Breast epithelium (tissue), 4 donors: ENCODE measurements at regions not wholly inside any gene's neighbourhood (a gene's known extent, or its start where the extent isn't known, plus 50 kb on each side); places are given as distances from the start of the nearest gene placed in this dataset.

ENCODE experiments used
- DNase-seq, 2 donors: peaks; one replicate each; pipeline ENCODE4 v3.0.0-alpha.2; 2019; ENCODE audit warnings: low spot score in 2 of 2
- H3K27ac ChIP-seq, 2 donors: fragments of 200-600 bp; sonication (generic) in 1 of 2; one replicate each; pipeline ENCODE4 v1.5.1; 2016 to 2019; ENCODE audit warnings: mild to moderate bottlenecking in 1 of 2
- H3K27me3 ChIP-seq, 2 donors: fragments of 200-600 bp; sonication (generic) in 1 of 2; one replicate each; pipeline versions ENCODE4 v1.5.1 to v1.6.0; 2017 to 2019; ENCODE audit warnings: control low read depth in 1 of 2, mild to moderate bottlenecking in 1 of 2
- H3K36me3 ChIP-seq: fragments of 200-600 bp; one replicate; pipeline ENCODE4 v1.5.1; 2019
- H3K4me1 ChIP-seq, 2 donors: fragments of 200-600 bp; sonication (generic); one replicate each; pipeline ENCODE4 v1.5.1; 2016 to 2019; ENCODE audit warnings: control low read depth in 1 of 2
- H3K4me3 ChIP-seq, 3 donors: fragments of 200-600 bp; sonication (generic); 1 replicate in 2 of 3; 2 replicates in 1 of 3; pipeline ENCODE4 v1.5.1; 2016 to 2019; ENCODE audit warnings: mild to moderate bottlenecking in 3 of 3, moderate library complexity in 2 of 3
- H3K9me3 ChIP-seq, 2 donors: fragments of 200-600 bp; sonication (generic) in 1 of 2; one replicate each; pipeline ENCODE4 v1.5.1; 2016 to 2019; ENCODE audit warnings: control low read depth in 1 of 2
- CTCF ChIP-seq, 3 donors: fragments of 450-650 bp; IDR thresholded peaks; one replicate each; pipeline ENCODE4 v1.5.1; 2016 to 2017; ENCODE audit warnings: antibody characterized with exemption in 3 of 3, mild to moderate bottlenecking in 3 of 3, moderate library complexity in 3 of 3
- POLR2A ChIP-seq: fragments of 450-650 bp; IDR thresholded peaks from one replicate; pipeline ENCODE4 v1.6.1; 2016; ENCODE audit warnings: antibody characterized with exemption, mild to moderate bottlenecking, moderate library complexity
- POLR2AphosphoS5 ChIP-seq, 3 donors: sonication (generic); formaldehyde crosslinking; IDR thresholded peaks; one replicate each; pipeline ENCODE4 v1.6.1; 2017; ENCODE audit warnings: antibody characterized with exemption in 3 of 3
- intact Hi-C: fragments of 100-400 bp; cut with DNase I; formaldehyde crosslinking; loops from one replicate; pipeline ENCODE4 v1.15.1; 2023; ENCODE audit warnings: low total_unique reads

GRCh38 chr6:105573556-105573955 is 170.7 kb upstream of the PREP start:
- intact Hi-C loops: no loop called here
- Histone ChIP-seq H3K4me3 (no peak overlapping the region), H3K27me3 (no peaks in the 10 kb centered on the region), H3K36me3 (no peaks in the 10 kb centered on the region), H3K9me3 (no peaks in the 10 kb centered on the region), H3K4me1 (no peaks in the 10 kb centered on the region), H3K27ac (no peak overlapping the region)
- no peak for TF ChIP-seq POLR2AphosphoS5 (IDR thresholded peaks at IDR 0.05)
- no peak for DNase-seq

GRCh38 chr6:105573138-105573537 is 170.3 kb upstream of the PREP start:
- Histone ChIP-seq H3K27ac (no peak overlapping the region), H3K9me3 (no peaks in the 10 kb centered on the region), H3K36me3 (no peaks in the 10 kb centered on the region), H3K27me3 (no peaks in the 10 kb centered on the region), H3K4me3 (no peak overlapping the region), H3K4me1 (no peaks in the 10 kb centered on the region)
- no peak for DNase-seq
- no peak for TF ChIP-seq POLR2AphosphoS5 (IDR thresholded peaks at IDR 0.05)
- no peak for TF ChIP-seq POLR2A
- TF ChIP-seq CTCF (IDR thresholded peaks at IDR 0.05): no peak
- intact Hi-C loops: no loop called here

- DNase-seq: no peak
- TF ChIP-seq POLR2A (no peak), CTCF (IDR thresholded peaks at IDR 0.05) (no peak), POLR2AphosphoS5 (IDR thresholded peaks at IDR 0.05) (no peak)
Observed at GRCh38 chr6:105570416-105570815, 167.5 kb upstream of the PREP start.

GRCh38 chr6:105569706-105570105 is 166.8 kb upstream of the PREP start:
- no peak overlapping the region for H3K27ac ChIP-seq
- DNase-seq: no peak
- intact Hi-C loops: no loop called here
- no peak for TF ChIP-seq POLR2A
- TF ChIP-seq POLR2AphosphoS5 (IDR thresholded peaks at IDR 0.05): no peak
- TF ChIP-seq CTCF (IDR thresholded peaks at IDR 0.05): no peak
- no peak overlapping the region for H3K4me3 ChIP-seq
- H3K4me1 ChIP-seq: no peaks in the 10 kb centered on the region
- no peaks in the 10 kb centered on the region for H3K9me3 ChIP-seq
- no peaks in the 10 kb centered on the region for H3K36me3 ChIP-seq
- no peaks in the 10 kb centered on the region for H3K27me3 ChIP-seq

More at GRCh38 chr6:105570416-105570815, 167.5 kb upstream of the PREP start:
- no peaks in the 10 kb centered on the region for H3K36me3 ChIP-seq
- no peak overlapping the region for H3K27ac ChIP-seq
- no peaks in the 10 kb centered on the region for H3K4me1 ChIP-seq
- intact Hi-C loops: no loop called here
- H3K27me3 ChIP-seq: no peaks in the 10 kb centered on the region
- no peaks in the 10 kb centered on the region for H3K9me3 ChIP-seq
- H3K4me3 ChIP-seq: no peak overlapping the region

- Histone ChIP-seq H3K4me1 (no peaks in the 10 kb centered on the region), H3K27me3 (no peaks in the 10 kb centered on the region), H3K9me3 (no peaks in the 10 kb centered on the region), H3K36me3 (no peaks in the 10 kb centered on the region), H3K27ac (no peak overlapping the region), H3K4me3 (no peak overlapping the region)
- intact Hi-C loops: no loop called here
- TF ChIP-seq POLR2A: no peak
- TF ChIP-seq CTCF (IDR thresholded peaks at IDR 0.05): no peak
- TF ChIP-seq POLR2AphosphoS5 (IDR thresholded peaks at IDR 0.05): no peak
- no peak for DNase-seq
Observed at GRCh38 chr6:105568751-105569150, 165.9 kb upstream of the PREP start.

GRCh38 chr6:105568142-105568541 is 165.3 kb upstream of the PREP start:
- no peaks in the 10 kb centered on the region for H3K9me3 ChIP-seq
- no peak for DNase-seq
- no peak for TF ChIP-seq POLR2AphosphoS5 (IDR thresholded peaks at IDR 0.05)
- TF ChIP-seq CTCF (IDR thresholded peaks at IDR 0.05): no peak
- TF ChIP-seq POLR2A: no peak
- H3K4me1 ChIP-seq: no peaks in the 10 kb centered on the region
- H3K27ac ChIP-seq: no peak overlapping the region
- H3K4me3 ChIP-seq: no peak overlapping the region
- intact Hi-C loops: no loop called here
- no peaks in the 10 kb centered on the region for H3K27me3 ChIP-seq
- no peaks in the 10 kb centered on the region for H3K36me3 ChIP-seq
